ENCODE measurements at regions not wholly inside any gene's neighbourhood (a gene's known extent, or its start where the extent isn't known, plus 50 kb on each side); places are given as distances from the start of the nearest gene placed in this dataset.

DNA sequence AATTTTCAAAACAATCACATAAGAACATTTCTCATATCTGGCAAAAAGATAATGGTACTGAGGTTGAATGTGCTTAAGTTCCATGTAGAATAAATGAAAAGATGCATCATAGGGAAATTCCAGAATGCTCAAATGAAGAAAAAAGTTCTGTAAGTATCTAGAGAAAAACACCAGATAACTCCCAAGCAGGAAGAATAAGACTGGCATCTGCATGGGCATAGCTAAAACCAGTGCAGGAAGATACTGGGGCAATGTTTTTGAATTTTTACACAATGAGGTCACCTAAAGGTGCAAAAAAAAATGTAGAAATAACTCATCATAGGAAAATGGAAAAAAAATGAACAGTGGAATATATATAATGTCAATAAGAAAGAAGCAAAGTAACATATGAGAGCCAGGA, 275.2 kb downstream of the BAMBI start:
- in situ Hi-C loops (cut with HindIII; ENCODE audit: low sequenced_read_pairs) = no loop called here

DNA sequence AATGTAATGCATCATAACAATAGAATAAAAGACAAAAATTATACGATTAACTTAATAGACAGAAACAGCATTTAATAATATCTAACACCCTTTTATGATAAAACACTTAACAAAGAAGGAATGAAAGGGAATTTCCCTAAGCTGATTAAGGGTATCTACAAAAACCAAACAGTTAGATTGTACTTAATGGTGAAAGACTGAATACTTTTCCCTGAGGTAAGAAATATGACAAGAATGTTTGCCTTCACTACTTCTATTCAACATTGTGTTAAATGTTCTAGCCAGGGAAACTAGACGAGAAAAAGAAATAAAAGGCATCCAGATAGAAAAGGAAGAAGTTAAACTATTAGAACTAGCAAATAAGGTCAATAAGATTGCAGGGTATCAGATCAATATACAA, 276.9 kb downstream of the BAMBI start:
- in situ Hi-C loops (cut with HindIII; ENCODE audit: low sequenced_read_pairs) = no loop called here

GRCh38 chr10:28958468-28958867, 281.1 kb downstream of the BAMBI start:
- in situ Hi-C loops (cut with HindIII; ENCODE audit: low sequenced_read_pairs) = no loop called here

DNA sequence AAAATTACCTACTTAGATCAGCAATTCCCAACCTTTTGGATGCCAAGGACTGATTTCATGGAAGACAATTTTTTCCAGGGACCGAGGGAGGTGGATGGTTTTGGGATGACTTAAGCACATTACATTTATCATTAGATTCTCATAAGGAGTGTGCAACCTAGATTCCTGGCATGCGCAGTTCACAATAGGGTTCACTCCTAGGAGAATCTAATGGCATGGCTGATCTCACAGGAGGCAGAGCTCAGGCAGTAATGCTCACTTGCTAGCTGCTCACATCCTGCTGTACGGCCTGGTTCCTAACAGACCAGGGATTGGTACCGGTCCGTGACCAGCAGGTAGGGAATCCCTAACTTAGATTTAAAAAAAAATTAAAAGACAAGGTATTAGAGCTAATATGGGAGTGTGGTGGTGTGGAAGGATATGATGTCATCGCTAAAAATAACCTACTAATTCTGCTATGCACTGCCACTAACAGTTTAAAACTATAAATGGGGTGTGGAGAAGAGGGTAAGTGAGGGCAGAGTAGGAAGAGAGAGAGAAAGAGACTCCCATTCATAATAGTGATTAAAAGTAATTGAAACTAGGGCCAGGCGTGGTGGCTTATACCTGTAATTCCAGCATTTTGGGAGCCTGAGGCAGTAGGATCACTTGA, 282.7 kb downstream of the BAMBI start:
- in situ Hi-C loops (cut with HindIII; ENCODE audit: low sequenced_read_pairs) = no loop called here

GRCh38 chr10:28962768-28963167, 285.4 kb downstream of the BAMBI start:
- in situ Hi-C loops (cut with HindIII; ENCODE audit: low sequenced_read_pairs) = no loop called here

DNA sequence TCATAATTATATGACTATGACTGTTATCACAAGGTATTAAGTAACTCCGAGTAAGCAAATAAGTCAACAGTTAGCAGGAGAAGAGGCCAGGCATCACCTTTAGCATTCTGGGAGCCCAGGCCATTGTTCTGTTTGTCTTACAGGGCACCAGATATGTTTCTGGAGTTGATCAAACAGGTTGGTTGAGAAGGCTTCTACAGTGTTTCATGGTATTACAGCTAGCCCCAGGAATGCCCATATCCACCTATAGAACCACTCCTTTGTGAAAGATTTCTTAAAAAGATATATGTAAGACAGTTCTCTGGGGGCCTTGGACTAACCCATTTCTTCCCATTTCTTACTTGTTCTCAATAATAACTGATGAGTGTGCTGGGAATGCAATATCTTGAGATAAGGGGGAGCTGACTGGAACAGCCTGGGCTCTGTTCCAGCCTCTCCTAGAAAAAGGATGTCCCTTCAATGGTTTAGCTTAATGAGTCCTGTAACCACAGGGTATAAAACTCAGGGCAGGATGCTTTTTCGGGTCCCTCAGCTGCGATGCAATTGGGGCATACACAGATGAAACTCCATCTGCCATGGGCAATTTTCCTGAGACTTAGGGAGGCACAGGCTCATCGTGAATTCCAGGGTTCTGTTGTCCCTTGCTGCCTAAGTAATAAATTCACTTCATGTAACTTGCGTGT, 286.4 kb downstream of the BAMBI start:
- in situ Hi-C loops (cut with HindIII; ENCODE audit: low sequenced_read_pairs) = no loop called here

DNA sequence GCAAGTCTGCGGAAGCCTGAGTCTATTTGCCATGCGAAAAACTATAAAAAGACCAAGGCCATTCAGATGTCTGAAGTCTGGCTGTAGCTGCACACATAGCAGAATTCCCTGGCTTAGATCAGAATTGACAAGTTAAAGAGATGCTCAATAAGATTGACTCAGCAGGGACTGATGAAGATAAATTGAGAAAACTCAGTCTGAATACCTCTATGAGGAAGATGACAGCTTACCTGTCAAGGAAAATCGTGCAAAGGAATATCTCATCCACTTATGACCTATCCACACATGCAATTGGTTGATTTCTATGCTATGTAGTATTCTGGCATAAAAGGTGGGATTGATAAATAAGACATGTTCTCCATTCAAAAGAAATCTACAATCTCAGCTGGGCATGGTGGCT, 288.6 kb downstream of the BAMBI start:
- in situ Hi-C loops (cut with HindIII; ENCODE audit: low sequenced_read_pairs) = no loop called here

- in situ Hi-C loops (cut with HindIII; ENCODE audit: low sequenced_read_pairs) = no loop called here
Observed at GRCh38 chr10:28967031-28967430, 289.7 kb downstream of the BAMBI start.

DNA sequence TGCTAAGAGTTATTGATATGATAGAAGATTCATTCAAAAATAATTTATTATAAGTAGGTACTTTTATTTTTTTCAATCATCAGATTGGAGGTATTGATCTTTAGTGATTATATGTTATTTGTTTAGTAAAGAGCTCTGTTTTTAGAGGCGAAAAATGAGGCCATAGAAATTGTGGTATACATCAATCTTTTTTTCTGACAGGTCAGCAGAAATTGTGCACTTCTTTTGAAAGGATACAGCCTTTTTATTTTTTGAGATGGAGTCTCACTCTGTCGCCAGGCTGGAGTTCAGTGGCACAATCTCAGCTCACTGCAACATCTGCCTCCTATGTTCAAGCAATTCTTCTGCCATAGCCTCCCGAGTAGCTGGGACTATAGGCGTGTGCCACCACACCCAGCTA, 292.1 kb downstream of the BAMBI start:
- in situ Hi-C loops (cut with HindIII; ENCODE audit: low sequenced_read_pairs) = no loop called here

- in situ Hi-C loops (cut with HindIII; ENCODE audit: low sequenced_read_pairs) = no loop called here
Observed at GRCh38 chr10:28970231-28970630, 292.9 kb downstream of the BAMBI start.

- in situ Hi-C loops (cut with HindIII; ENCODE audit: low sequenced_read_pairs) = no loop called here
Observed at GRCh38 chr10:28971255-28971654, 293.9 kb downstream of the BAMBI start.

- in situ Hi-C loops (cut with HindIII; ENCODE audit: low sequenced_read_pairs) = no loop called here
Observed at GRCh38 chr10:28971764-28972163, 294.4 kb downstream of the BAMBI start.

DNA sequence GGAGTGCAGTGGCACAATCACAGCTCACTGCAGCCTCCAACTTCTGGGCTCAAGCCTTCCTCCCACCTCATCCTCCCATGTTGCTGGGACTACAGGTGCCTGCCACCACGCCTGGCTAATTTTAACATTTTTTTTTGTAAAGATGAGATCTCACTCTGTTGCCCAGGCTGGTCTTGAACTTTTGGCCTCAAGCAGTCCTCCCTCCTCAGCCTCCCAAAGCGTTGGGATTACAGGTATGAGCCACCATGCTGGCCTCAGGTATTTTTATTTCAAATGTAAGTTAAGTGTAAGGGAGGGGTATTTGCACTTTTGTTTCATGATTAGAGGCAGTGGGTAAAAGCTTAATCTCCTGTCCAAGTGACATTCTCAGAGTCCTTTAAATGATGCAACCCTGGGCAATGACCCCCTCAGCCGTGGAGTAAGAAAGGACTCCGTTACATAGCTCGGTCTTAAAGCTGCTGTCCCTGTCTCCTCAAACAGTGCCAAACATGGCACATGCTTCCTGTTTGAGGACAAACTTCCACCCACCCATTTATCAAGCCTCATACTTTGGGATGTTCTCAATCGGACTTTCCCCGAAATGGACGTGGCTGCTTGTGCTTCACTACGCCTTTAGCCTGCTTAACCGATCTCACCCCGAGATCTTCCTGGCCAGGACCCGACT, 296.1 kb downstream of the BAMBI start:
- in situ Hi-C loops (cut with HindIII; ENCODE audit: low sequenced_read_pairs) = no loop called here

GRCh38 chr10:28975891-28976531, 298.7 kb downstream of the BAMBI start:
- in situ Hi-C loops (cut with HindIII; ENCODE audit: low sequenced_read_pairs) = no loop called here

- in situ Hi-C loops (cut with HindIII; ENCODE audit: low sequenced_read_pairs) = no loop called here
Observed at GRCh38 chr10:28977518-28977917, 300.2 kb downstream of the BAMBI start.

DNA sequence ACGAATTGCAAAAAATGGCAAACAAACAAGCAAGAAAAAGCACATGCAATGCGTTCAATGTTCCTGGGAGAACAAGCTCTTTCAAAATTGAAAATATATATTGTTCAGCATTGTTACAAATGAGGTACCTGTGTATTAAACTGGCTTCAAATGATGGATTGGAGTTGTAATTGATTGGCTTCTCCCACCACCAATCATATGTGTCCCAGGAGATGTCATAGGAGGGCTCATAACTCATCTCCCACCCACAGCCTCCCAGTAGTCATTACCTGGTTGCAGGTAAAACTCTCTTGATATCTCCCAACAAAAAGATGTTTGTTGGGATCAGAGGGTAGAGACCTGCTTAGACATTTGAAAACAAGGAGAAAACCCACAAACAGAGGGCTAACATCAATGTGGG, 302.9 kb downstream of the BAMBI start:
- in situ Hi-C loops (cut with HindIII; ENCODE audit: low sequenced_read_pairs) = no loop called here

DNA sequence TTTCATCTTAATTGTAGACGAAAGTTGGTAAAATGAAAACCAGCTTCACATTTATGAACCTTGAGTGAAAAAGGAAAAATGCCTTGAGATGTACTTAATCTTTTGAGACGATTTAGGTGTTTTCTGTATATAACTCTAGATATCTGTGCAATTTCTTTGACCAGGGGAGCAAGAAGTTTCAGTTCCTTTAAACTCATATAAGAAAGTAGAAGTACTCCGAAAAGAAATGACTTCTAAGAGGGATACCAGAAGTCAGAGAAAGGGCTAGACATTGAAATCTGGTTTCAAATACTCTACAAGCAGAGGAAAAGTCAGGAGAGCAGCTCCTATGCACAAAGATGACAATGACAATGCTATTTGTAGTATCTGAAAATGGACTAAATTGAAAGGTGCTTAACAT, 303.7 kb downstream of the BAMBI start:
- in situ Hi-C loops (cut with HindIII; ENCODE audit: low sequenced_read_pairs) = no loop called here

- in situ Hi-C loops (cut with HindIII; ENCODE audit: low sequenced_read_pairs) = no loop called here
Observed at GRCh38 chr10:28982974-28983373, 305.7 kb downstream of the BAMBI start.

- in situ Hi-C loops (cut with HindIII; ENCODE audit: low sequenced_read_pairs) = no loop called here
Observed at GRCh38 chr10:28983799-28984198, 305.1 kb upstream of the LYZL1 start.

GRCh38 chr10:28984431-28984830, 304.4 kb upstream of the LYZL1 start:
- in situ Hi-C loops (cut with HindIII; ENCODE audit: low sequenced_read_pairs) = no loop called here

- in situ Hi-C loops (cut with HindIII; ENCODE audit: low sequenced_read_pairs) = no loop called here
Observed at GRCh38 chr10:28985137-28985885, 303.6 kb upstream of the LYZL1 start.

Measured in endothelial cell of hepatic sinusoid (primary cell).